ENCODE measurements at regions not wholly inside any gene's neighbourhood (a gene's known extent, or its start where the extent isn't known, plus 50 kb on each side); places are given as distances from the start of the nearest gene placed in this dataset.
"Not testable (repeated sequence)": the region's sequence is repeated elsewhere in the genome, so short reads cannot be mapped to it uniquely, and the experiment has no call there.

DNA sequence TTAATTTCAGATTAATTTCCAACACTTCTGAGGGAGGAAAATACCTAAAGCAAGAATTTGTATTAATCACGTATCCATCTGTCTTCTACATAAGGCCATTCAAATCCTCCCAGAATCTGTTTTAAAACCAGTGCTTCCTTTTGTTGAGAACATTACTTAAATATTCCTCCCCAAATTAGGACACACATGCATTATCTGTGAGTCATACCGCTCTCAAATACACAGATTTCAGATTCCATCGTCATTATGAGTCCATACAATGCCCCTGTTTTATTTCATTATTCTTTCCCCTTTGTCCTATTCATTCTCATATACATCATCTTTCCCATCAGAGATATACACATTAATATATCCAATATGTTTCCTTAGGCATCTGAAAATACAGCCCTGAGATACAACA is 57.3 kb upstream of the PRSS12 start:
- peak; percentile 82 for DNase-seq

DNA sequence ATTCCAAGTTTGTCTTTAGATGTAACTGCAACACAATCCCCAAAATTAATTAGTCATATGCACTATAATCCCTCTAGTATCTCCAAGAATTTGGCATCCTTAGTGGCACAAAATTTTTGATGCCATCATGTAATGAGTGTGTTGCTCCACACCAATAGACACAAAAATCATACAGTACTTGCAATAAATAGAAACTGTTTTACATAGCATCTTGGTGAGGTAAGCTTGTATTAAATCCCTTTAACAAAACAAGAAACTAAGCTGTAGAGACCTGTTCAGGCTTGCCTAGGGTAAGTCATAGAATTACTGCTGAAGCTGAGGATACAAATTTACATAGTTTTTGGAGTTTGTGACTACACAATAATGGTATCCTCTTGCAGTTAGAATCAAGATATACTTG is 64.5 kb upstream of the PRSS12 start:
- DNase-seq, result peak; percentile 22

DNA sequence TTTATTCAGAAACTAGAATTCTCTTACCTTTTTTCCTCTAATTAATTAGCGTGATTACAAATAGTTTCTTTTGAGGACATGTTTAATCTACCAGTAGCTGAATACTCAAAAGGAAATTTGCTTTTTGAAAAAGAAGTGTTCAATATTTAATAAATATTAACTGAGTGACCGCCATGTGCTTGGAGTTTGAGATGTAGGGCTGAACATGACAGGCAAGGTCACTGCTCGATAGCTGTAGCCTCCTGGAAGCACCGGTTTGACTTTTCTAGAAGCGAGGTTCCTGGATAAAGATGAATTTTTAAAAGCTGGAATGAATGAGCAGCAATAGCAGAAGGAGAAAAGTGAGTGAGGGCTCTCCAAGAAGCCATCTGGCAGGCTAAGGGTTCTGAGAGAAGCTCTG is 65.0 kb upstream of the PRSS12 start:
- not testable (repeated sequence) for DNase-seq

DNA sequence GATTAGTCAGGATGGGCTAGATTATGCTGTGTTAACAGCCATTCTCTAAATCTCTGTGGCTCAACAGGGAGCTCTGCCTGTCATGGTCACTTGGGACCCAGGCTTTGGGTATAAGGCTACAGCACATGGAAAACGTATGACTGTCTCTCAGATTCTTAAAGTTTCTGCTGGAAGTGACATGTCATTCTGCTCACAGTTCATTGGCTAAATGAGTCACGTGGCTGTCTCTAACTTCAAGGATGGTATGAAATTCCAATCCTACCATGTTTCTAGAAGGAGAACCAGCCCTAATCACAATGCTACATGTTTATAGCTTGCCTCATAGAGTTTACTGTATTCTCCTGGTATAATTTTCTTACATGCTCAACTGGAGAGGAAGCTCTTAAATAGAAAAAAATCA is 65.6 kb upstream of the PRSS12 start:
- not testable (repeated sequence) for DNase-seq

DNA sequence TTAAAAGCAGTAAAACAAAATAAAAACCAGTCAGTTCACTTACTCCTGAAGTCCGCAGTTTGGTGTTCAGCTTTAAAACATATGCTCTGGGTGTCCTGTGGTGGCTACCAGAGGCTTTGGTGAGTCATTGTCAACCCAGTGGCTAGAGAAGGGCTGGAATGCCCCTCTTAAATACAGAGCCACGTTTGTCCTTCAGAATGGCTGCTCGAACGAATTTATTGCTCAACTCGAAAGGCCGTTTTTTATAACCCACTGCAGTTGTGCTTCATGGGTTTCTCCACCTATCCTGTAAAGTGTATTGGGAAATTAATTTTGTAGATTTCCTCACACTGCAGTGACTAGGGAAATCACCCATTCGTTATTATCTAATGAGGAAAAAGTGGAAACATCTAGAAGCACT is 66.8 kb upstream of the PRSS12 start:
- DNase-seq, result not testable (repeated sequence)

DNA sequence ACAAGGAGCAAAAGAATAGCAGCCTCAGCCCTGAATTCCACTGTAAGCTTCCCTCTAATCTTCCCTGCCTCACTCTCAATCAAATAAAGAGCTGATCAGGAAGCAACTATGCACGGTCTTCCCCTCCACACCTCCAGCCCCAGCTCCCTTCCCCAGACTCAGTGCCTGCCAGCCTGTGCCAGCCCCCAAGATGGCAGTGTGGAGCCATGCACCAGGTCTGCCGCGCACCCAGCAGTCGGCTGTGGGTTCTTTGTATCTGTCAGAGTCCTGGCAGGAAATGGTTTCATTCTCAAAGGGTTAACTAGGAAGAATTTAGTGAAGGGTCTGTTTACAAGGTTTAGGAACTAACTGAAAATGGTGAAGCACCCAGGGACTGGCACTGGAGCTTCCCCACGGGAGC is 71.3 kb upstream of the PRSS12 start:
- not testable (repeated sequence) for DNase-seq

DNA sequence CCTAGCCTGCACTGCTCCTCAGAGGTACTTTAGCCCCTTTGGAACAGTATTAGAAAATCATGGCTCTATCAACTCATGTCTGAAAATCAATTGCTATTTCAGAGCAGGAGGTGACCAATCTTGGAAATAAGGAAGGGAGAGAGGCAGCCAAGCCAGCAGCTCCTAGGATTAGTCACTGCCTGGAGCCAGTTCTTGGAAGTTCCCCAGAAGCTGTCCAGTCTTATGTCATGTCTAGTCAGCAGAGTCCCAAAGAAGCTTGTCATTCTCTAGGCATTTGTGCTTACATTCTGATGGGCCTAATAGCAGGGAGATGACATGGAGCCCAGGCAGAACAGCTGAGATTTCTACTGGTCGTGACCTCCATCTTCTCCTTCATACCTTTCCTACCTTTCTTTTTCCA is 76.1 kb upstream of the PRSS12 start:
- DNase-seq, result not testable (repeated sequence)

DNA sequence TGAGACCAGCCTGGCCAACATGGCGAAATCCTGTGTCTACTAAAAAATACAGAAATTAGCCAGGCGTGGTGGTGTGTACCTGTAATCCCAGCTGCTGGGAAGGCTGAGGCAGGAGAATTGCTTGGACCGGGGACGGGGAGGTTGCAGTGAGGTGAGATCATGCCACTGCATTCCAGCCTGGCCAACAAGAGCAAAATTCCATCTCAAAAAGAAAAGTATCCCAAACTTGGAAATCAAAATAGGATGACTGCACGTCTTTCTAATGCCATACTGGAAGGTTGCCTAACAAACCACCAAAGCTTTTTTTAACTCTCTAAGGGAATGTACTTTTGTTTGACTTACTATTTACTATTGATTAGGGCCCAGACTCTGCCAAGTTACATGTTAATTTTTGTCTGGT is 79.6 kb upstream of the PRSS12 start:
- not testable (repeated sequence) for DNase-seq

DNA sequence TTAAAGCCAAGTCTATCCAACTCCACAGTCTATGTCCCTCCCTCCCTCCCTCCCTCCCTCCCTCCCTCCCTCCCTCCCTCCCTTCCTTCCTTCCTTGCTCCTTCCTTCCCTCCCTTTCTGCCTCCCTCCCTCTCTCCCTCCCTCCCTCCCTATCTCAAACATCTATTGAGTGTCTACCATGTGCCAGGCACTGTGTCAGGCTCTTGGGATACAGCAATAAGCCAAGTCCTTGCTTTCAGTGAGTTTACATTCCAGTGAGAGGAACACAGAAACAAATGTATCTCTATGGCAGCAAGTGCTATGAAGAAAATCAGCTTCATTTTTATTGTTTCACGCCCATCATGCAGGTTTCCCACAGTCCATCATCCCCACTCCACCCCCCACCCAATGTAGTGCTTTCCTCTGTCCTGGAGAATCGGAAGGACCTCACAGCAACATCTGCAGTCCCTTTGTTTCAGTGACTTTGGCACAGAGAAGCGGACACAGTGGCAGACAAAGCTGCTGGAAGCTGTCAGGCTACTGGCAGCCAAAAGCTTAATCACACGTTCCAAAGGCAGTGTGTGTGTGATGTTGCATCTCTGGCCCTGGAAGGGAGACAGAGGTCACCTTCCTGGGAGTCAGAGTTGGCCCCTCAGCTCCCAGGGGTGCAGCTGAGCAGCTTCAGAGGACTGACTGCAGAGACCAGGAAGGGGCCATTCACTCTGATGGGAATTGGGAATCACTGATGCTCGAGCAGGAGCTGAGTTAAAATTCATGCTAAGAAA is 81.0 kb upstream of the PRSS12 start:
- not testable (repeated sequence) for DNase-seq

DNA sequence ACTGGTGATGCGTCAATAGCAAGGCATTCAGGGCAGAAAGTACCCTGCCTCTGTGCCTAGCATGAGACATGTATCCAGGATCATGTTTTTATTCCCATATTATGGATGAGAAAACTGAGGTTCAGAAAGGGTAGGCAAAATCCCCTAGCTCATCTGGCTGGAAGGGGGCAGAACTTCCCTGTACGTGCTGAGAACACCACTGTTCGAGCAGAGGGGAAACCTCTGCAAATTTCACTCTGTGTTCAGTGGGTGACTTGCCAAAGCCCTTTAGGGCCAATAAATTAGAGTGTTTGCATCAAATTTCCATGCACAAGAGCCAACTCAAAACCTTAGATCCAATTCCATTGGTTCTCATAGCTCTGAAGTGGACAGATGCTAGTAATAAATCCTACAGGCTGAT is 82.6 kb upstream of the PRSS12 start:
- DNase-seq, result not testable (repeated sequence)

DNA sequence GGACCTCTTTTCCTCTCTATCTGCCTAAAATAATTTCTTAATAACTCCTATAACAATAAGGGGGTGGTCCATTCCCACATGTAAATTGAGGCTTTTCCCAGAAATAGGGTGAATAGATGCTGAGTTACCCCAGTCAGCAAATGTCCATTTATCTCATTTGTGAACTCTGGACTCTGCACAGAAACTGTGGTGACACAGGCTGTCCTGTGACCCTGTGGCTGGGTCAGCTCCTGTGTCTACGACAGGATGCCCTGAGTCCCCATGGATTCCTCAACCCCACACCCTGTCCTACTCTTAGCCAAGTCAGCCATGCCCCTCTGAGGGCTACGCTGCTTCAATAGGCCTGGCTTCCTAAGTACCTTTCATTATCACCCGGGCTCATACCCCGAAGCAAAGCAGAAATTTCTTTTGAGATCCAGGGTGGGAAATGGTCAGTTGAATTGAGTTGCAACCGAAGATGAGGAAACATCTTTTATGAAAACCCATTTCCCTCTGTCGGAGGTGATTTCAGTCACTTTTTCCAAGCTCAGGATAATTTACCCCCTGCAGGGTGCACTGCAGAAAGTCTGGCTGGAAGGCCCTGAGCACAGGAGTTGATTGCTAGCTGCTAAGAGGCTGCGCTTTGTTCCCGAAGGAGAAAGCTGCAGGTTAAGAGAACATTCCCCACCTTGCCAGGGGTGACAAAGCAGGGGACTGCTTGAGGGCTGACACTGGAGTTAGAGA is 89.5 kb upstream of the PRSS12 start:
- not testable (repeated sequence) for DNase-seq

DNA sequence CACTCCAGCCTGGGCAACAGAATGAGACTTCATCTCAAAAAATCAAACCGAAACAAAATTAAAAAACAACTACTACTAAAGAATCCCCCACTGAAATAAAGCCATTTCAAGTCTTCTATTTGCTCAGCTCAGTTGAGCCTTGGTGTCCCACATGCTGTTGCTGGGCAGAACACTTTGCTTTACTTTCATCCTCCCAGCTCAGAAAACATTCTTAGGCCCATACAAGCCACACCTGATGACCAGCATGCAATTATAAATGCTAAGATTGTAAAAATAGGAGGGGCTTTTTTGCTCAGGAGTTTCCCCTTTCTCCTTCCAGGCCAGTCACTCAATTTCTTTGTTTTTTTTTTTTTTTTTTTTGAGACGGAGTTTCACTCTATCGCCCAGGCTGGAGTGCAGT is 94.6 kb upstream of the PRSS12 start:
- not testable (repeated sequence) for DNase-seq

DNA sequence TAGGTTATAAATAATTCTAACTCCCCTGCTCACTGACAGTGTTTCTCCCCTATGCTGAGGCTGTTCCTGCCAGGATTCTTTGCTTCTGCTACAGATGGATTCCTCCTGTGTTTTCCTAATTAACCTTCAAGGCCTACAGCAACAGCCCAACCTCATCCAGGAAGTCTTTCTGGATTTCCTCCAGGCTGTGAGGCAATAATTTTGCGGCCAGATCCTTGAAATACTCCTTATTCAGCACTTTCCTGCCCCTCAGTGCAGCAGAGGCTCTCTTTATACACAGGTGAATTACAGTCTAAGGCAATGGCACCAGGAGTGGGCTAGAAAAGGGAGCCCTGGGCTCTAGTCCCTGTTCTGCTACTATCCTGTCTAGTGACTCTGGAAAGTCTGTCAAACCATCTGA is 102.1 kb upstream of the PRSS12 start:
- DNase-seq, result peak; percentile 1

DNA sequence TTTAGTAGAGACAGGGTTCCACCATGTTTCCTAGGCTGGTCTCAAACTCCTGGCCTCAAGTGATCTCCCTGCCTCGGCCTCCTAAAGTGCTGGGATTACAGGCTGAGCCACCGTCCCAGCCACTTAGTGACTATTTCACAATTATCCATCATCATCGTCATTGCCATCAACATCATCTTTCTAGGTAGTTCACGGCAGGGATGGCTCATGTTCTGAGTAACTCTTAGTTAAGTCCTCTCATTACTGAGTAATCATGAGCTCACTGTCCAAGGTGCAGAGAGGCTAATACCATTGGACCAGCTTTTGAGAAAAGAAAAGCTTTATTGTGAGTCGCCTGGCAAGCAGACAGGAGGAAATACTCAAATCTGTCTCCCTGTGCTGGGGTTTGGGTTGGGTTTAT is 108.6 kb upstream of the PRSS12 start:
- peak; percentile 52 for DNase-seq

DNA sequence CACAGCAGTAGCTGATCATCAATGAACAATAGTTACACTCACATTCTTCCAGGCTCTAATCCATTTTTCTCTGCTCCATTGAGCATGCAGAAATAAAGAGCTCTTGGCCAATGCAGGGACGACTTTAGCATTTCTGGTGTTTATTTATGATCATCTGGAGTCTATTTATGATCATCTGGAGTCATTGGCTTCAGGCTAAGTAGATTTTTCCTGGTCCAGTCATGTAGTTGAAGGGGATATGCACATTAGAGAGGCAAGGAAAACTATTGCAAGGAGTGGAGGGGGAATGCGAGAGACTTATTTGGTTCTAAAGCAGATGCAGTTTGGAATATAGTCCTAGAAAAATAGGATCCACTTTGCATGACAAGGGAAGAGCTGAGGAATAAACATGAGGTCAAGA is 113.0 kb upstream of the PRSS12 start:
- DNase-seq, result peak; percentile 10

DNA sequence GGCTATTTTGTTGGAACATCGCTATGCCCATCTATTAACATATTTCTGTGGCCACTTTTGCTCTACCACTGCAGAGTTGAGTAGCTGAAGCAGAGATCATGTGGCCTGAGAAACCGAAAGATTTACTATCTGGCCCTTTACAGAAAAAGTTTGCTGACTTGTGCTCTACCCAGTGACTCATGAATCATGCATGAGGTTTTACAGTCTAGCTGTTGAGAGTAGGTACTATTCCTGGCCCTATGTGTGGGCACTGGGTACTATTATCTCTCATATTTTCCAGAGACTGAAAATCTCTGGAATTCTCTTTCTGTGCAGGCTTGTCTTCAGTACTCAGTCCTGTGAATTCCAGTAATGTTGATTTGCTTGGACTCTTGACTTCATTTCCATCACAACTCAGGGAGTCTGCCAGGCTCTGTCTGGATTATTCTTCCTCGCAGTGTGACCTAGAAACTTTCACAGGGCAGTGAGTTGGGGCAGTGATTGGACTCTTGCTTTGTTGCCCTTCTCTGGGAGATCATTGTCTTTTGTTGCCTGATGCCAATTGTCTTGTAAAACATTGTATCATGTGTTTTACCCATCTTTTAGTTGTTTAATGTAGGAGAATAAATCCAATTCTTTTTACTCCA is 121.3 kb upstream of the PRSS12 start:
- peak; percentile 29 for DNase-seq

DNA sequence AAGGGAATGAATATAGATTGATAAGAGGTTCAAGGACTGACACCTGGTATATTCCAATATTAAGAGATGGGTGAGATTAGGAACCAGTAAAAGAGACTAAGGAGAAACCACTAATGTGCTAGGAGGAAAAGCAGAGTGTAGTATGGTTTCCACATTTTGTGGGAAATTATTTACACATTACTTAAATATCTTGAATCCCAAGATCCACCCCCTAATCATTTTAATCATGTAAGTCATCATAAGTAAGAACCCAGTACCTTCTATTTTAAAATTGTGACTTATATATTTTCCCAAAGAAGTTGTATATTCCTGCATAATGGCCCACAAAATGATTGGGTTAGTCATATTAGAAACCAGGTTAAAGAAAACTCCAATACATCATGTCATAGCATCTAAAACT is 122.0 kb upstream of the PRSS12 start:
- peak; percentile 28 for DNase-seq

DNA sequence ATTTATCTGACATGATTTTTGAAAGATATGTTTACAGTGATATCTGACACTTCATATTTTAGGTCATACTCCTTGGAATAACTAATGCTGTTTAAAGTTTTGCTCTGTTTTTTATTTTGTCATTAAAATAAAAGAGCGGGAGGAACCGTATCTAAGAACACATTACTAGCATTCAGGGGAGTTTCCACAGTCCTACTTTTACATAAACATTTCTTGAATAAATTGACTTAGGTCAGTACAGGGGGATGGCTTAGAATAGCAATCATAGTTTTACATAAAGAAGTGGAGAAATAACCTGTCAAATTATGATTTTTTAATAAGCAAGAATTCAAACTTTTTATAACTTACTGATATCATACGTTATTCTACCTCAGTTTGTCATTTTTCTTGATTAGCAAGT is 123.1 kb upstream of the PRSS12 start:
- DNase-seq, result not testable (repeated sequence)

DNA sequence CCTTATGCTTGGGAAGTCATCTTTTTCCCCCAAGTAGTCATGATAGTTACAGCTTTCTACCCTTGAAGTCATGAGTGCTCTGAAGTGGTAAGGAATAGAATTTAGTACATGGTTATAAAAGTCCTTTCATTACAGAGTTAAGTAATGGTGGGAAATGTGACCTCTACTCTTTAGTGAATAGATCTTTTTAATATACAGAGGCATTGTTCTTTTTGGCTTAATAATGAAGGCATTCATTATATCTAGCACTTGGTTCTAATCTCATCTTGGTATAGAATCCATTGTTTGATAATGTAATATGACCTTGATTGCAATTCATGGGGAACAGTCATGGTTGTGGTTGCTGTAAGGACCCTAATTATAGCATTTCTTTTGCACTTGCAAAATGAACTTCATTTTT is 125.0 kb upstream of the PRSS12 start:
- DNase-seq, result not testable (repeated sequence)

DNA sequence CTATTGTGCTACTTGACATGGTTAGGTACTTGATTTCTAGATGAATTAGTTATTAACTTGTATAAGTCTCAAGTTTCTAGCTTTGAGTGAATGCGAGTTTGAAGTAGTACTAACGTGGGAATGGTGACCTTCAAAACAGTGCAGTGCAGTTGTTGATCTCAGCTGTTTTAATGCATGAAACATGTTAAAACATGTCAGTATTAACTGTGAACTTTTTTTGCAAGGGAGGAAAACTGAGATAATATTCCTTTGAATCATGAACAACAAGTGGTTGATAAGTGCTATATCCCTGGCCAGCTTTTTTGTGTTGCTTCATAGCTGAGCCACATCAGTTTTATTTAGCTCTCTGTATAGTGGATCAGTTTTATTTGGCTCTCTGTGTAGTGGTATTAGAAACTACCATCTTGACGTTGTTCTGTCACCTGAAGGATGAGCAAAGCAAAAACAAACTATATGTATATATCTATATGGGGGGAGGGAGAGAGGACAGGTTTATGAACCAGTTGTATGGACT is 133.1 kb upstream of the PRSS12 start:
- not testable (repeated sequence) for DNase-seq

DNA sequence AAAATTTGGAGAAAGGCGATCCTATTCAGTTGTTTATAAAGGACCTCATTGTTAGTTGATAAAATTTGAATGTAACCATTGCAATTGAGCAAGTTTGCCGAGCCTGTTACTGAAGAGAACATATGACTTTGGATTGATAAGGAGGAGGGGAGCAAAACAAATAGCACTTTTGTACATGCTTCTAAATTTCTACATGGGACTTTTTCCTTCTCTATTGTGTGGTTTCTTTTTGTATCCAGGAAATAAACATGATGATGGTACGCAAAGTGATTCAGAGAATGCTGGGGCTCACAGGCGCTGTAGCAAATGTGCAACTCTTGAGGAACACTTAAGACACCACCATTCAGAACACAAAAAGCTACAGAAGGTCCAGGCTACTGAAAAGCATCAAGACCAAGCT is 140.2 kb upstream of the PRSS12 start:
- not testable (repeated sequence) for DNase-seq

DNA sequence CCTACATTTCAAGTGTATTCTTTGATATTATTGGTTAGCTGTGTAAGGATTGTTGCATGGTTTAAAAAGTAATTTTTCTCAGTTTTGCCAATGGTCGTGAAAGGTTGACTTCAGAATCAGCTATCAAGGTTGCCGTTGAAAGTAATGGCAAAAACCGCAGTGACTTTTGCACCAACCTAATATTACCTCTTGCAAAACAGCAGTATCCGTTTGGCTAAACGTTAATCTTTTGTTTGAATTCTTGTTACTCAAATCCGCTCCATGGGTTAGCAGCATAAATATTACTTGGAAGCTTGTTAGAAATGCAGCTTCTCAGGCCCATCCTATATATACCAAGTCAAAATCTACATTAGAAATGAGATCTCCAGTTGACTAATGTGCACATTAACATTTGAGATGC is 141.6 kb upstream of the PRSS12 start:
- not testable (repeated sequence) for DNase-seq

DNA sequence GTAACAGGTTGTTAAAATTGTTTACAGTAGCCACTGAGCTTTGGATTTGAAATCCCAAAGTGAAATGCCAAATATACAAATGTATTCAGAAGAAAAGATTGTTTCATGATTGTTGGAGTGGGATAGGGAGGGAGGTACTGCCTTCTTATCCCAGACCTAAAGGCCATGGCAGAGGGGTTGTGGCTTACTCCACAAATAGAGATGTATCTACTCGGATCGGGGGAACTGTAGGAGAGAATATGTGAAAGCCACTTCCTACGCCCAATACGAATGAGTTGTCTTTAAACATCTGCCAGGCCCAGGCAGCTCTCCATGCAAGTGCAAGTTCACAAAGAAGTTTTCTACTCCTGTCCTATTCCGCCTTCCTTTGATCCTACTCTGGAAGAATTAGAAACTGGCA is 150.2 kb upstream of the PRSS12 start:
- not testable (repeated sequence) for DNase-seq

DNA sequence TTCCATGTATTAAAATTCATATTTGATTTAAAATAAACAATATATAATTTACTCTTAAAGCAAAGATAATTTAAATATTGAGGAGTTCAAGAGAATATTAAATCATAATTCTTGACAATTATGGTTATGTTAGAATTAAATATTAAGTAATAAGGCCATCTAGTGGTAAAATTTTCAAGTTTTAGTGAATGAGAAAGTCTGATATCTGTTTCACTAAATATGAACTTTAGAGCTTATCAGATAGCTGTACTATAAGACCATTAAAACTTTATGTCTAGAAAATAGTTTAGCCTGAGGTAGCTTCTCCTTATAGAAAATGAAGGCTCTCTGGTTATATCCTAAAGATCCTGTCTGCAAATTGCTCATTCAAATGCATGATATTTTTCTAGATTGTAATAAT is 152.1 kb upstream of the PRSS12 start:
- peak; percentile 4 for DNase-seq
